ENCODE measurements at regions not wholly inside any gene's neighbourhood (a gene's known extent, or its start where the extent isn't known, plus 50 kb on each side); places are given as distances from the start of the nearest gene placed in this dataset.

DNA sequence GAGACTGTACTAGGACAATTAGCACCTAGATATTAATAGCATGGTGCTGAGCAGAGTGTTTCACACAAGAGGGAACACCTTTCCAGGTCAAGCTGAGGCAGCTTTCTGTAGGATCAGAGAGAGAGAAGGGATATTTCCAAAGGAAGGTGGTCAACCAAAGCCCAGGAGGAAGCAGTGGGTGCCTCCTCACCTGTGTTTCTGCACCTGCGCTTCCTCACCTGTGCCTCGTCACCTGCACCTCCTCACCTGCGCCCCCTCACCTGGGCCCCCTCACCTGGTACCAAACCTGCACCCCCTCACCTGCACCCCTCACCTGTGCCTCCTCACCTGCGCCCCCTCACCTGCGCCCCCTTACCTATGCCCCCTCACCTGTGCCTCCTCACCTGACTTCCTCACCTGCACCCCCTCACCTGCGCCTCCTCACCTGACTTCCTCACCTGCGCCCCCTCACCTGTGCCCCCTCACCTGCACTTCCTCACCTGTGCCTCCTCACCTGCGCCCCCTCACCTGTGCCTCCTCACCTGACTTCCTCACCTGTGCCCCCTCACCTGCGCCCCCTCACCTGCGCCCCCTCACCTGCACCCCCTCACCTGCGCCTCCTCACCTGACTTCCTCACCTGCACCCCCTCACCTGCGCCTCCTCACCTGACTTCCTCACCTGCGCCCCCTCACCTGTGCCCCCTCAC, 67.9 kb downstream of the TTLL2 start:
- TF ChIP-seq, protein P1, sequence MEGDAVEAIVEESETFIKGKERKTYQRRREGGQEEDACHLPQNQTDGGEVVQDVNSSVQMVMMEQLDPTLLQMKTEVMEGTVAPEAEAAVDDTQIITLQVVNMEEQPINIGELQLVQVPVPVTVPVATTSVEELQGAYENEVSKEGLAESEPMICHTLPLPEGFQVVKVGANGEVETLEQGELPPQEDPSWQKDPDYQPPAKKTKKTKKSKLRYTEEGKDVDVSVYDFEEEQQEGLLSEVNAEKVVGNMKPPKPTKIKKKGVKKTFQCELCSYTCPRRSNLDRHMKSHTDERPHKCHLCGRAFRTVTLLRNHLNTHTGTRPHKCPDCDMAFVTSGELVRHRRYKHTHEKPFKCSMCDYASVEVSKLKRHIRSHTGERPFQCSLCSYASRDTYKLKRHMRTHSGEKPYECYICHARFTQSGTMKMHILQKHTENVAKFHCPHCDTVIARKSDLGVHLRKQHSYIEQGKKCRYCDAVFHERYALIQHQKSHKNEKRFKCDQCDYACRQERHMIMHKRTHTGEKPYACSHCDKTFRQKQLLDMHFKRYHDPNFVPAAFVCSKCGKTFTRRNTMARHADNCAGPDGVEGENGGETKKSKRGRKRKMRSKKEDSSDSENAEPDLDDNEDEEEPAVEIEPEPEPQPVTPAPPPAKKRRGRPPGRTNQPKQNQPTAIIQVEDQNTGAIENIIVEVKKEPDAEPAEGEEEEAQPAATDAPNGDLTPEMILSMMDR (IDR thresholded peaks at IDR 0.05; ENCODE audit: borderline replicate concordance) = no peak
- H3K27me3 ChIP-seq (ENCODE audit: low read depth) = no peaks in the 10 kb centered on the region
- DNase-seq = no peak
- intact Hi-C loops (cut with micrococcal nuclease) = no loop called here
- no peaks in the 10 kb centered on the region for H3K4me1 ChIP-seq
- H3K27ac ChIP-seq (replicated peaks) = no peak overlapping the region
- no peaks in the 10 kb centered on the region for H3K9me3 ChIP-seq (replicated peaks)
- no peaks in the 10 kb centered on the region for H3K36me3 ChIP-seq
- no peak overlapping the region for H3K4me3 ChIP-seq

DNA sequence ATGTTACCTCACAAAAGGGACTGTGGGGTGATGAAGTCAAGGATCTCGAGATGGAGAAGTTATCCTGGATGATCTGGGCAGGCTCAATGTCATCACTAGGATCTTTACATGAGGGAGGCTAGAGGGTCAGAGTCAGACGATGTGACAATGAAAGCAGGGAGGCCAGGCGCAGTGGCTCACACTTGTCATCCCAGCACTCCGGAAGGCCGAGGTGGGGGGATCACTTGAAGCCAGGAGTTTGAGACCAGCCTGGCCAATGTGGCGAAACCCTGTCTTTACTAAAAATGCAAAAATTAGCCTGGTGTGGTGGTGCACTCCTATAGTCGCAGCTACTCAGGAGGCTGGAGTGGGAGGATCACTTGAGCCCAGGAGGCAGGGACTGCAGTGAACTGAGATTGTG, 68.8 kb downstream of the TTLL2 start:
- TF ChIP-seq, protein P1 (IDR thresholded peaks at IDR 0.05; ENCODE audit: borderline replicate concordance) = no peak
- Histone ChIP-seq H3K4me3 (no peak overlapping the region), H3K36me3 (no peaks in the 10 kb centered on the region), H3K4me1 (no peaks in the 10 kb centered on the region), H3K9me3 (replicated peaks) (no peaks in the 10 kb centered on the region), H3K27ac (replicated peaks) (no peak overlapping the region), H3K27me3 (ENCODE audit: low read depth) (no peaks in the 10 kb centered on the region)
- no peak for DNase-seq
- intact Hi-C loops (cut with micrococcal nuclease) = no loop called here

DNA sequence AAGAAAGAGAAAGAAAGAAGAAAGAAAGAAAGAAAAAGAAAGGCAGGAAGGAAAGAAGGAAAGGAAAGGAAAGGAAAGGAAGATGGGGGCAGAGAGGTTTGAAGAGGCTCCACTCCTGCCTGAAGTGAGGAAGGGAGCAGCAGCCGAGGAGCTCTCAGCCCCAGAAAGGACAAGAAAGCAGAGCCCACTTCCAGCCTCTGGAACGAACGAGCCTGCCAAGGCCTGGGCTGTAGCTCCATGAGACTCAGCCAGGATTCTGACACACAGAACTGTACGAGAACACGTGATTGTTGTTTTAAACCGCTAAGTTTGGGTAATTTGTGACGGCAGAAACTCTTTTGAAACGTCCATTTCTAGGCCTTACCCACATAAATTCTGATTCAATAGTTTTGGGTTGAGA, 69.5 kb downstream of the TTLL2 start:
- no peaks in the 10 kb centered on the region for H3K4me1 ChIP-seq
- no peaks in the 10 kb centered on the region for H3K9me3 ChIP-seq (replicated peaks)
- intact Hi-C loops (cut with micrococcal nuclease) = no loop called here

DNA sequence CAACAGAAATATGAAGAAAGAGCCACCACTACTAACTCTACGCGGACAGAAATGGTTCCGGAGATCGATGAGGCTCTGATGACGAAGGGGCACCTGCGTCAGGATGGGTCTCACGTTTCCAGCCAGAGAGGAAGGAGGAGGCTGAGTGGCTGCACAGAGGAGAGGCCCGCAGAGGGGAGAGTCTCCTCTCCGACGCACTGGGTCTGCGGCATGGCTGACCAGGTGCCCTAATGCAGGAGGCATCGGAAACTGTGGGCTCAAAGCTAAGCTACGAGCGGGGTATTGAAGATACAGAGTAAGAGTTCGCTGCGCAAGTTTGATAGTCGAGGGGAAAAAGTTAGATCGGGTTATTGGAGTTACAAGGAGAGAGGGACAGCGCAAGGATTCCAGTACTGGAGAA, 69.9 kb downstream of the TTLL2 start:
- no peak overlapping the region for H3K4me3 ChIP-seq
- no peaks in the 10 kb centered on the region for H3K4me1 ChIP-seq
- H3K36me3 ChIP-seq = no peaks in the 10 kb centered on the region
- H3K27me3 ChIP-seq (ENCODE audit: low read depth) = no peaks in the 10 kb centered on the region
- DNase-seq = no peak
- TF ChIP-seq, protein P1 (IDR thresholded peaks at IDR 0.05; ENCODE audit: borderline replicate concordance) = no peak
- no peaks in the 10 kb centered on the region for H3K9me3 ChIP-seq (replicated peaks)
- H3K27ac ChIP-seq (replicated peaks) = no peak overlapping the region
- intact Hi-C loops (cut with micrococcal nuclease) = no loop called here

More for the DNA sequence above, 69.5 kb downstream of the TTLL2 start:
- no peak overlapping the region for H3K4me3 ChIP-seq
- H3K27me3 ChIP-seq (ENCODE audit: low read depth) = no peaks in the 10 kb centered on the region
- no peaks in the 10 kb centered on the region for H3K36me3 ChIP-seq
- no peak overlapping the region for H3K27ac ChIP-seq (replicated peaks)
- no peak for DNase-seq
- TF ChIP-seq, protein P1 (IDR thresholded peaks at IDR 0.05; ENCODE audit: borderline replicate concordance) = no peak

DNA sequence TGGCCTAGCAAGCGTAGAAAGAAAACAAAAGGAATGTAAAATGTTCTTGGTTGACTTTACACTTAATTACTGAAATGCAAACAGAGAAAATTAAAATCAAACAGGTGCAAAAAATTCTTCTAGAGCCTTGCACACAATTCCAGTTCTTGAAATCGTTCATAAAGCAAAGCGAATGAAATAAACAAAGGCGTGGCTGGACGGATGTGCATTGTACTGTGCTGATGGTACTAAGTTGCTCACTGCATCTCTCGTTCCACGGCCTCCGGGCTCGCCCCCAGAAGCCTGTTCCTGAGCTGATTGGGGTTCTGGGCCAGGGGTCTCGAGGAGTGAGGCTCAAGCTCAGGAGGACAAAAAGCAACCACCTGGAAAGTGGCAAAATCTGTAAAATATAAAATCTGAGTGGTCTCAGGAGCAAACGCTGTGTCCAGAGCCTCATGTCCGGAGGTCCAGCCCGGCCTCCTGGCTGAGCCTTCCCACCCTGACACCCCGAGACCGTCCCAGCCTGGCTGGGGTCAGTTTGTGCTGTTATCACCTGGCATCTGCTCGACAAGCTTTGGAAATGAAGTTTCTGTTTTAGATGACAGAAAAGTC, 71.3 kb downstream of the TTLL2 start:
- no peak for DNase-seq
- intact Hi-C loops (cut with micrococcal nuclease) = no loop called here
- no peaks in the 10 kb centered on the region for H3K4me1 ChIP-seq
- no peak overlapping the region for H3K27ac ChIP-seq (replicated peaks)
- TF ChIP-seq, protein P1 (IDR thresholded peaks at IDR 0.05; ENCODE audit: borderline replicate concordance) = no peak
- no peaks in the 10 kb centered on the region for H3K9me3 ChIP-seq (replicated peaks)
- no peak overlapping the region for H3K4me3 ChIP-seq
- no peaks in the 10 kb centered on the region for H3K27me3 ChIP-seq (ENCODE audit: low read depth)
- no peaks in the 10 kb centered on the region for H3K36me3 ChIP-seq

Measured in left ventricle myocardium inferior (tissue), 1 donor.